Activated naive CD8-positive, alpha-beta T cell treated with anti-CD3 and anti-CD28 coated beads, Interleukin-2, amount 10 ng/mL, durations not matched to agents 7 days and 5 days (primary cell): ENCODE measurements at regions not wholly inside any gene's neighbourhood (a gene's known extent, or its start where the extent isn't known, plus 50 kb on each side); places are given as distances from the start of the nearest gene placed in this dataset.

Experiments used
- ATAC-seq: fragments of 150-1000 bp; cut with Tn5 transposase; one replicate; pipeline ENCODE4 v1.10.0; 2021; ENCODE audit warnings: low read depth, moderate library complexity
- POLR2A ChIA-PET: fragments of 350-600 bp; sonication (Branson Sonifier 250); formaldehyde crosslinking; loops from one replicate; lab custom pipeline; 2021; ENCODE audit warnings: antibody characterized with exemption; lab: Charles Lee
- DNase-seq: peaks from one replicate; pipeline ENCODE4 v3.0.0; 2021
- H3K27ac Mint-ChIP-seq: one replicate; pipeline ENCODE4 v1.8.0; 2022; ENCODE audit warnings: mild to moderate bottlenecking, mixed read lengths
- H3K27me3 Mint-ChIP-seq: one replicate; pipeline ENCODE4 v1.8.0; 2022; ENCODE audit warnings: mild to moderate bottlenecking, moderate library complexity, mixed read lengths
- H3K36me3 Mint-ChIP-seq: one replicate; pipeline ENCODE4 v1.8.0; 2021; ENCODE audit warnings: mild to moderate bottlenecking, mixed read lengths
- H3K4me1 Mint-ChIP-seq: one replicate; pipeline ENCODE4 v1.8.0; 2021; ENCODE audit warnings: mixed read lengths
- H3K4me3 Mint-ChIP-seq: one replicate; pipeline ENCODE4 v1.8.0; 2022; ENCODE audit warnings: mild to moderate bottlenecking, moderate library complexity, mixed read lengths
- H3K9me3 Mint-ChIP-seq: one replicate; pipeline ENCODE4 v1.8.0; 2021; ENCODE audit warnings: mixed read lengths

DNA sequence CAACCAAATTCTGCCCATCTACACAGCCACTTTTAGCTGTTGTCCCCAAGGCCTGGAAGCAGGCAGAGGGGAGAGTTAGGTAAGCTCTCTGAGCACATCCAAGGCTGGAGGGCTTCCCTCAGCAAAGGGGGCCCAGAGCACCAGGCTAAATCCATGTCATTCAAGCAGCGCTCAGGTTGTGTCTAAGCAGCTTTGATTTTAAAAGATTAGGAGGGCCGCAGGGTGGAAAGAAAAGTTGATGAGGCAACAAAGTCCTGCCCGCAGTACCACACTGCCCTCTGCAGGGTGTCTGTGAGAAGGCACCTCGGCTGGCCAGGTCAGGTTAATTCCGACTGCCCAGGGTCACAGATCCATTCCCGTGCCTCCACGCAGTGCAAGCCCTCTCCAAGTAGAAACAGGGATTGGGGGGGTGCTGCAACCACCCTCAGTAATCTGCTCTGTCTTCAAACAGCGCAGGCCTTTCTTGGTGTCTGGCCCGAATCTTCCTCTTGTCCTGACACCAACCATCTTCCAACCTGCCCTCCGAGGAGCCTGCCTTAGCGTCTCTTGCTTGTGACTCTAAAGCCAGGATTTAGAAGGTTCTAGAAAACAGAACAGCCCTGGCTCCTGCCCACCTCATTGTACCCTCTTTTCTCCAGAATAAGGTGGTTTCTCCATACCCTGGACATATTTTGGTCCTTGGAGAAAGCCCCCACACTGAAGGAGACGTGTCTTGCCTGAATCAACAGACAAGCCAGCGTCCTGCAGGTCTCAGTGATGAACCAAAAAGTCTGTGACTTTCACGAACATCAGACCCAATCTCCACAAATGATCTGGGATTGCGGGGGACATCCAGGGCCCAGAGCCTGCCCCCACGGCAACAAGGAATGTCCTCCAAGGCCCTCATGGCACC, 289.2 kb downstream of the TNS1 start:
- POLR2A ChIA-PET: interaction anchor here (1.4 kb wide), 1 partner anchor 63 kb away, joined by 4 read pairs; no protein-coding TSS in a partner anchor
- Mint-ChIP-seq H3K4me1 (peaks cover 2% of the 10 kb centered on the region), H3K4me3 (no peak overlapping the region), H3K9me3 (no peaks in the 10 kb centered on the region), H3K27me3 (peaks cover 3% of the 10 kb centered on the region), H3K36me3 (peaks cover 1% of the 10 kb centered on the region), H3K27ac (no peak overlapping the region)
- DNase-seq (peak; percentile 81), ATAC-seq (peak; percentile 72)

DNA sequence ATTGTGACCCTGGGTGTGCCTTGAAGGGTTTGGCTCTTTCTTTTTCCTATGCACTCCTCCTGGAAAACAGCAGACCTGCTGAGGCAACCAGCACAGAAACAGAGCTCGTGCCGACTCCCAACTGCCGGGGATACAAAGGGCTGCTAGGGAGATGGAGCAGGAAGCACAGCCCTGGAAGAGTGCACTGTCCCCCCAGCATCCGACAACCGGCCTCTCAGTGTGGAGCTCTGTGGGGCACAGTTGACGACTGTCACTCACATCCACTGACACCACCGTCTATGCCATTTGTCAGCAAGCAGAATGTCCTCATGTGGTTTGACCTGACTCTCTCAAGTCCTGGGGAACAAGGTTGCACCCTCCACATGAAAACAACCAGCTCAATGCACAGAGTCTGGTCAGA, 290.4 kb downstream of the TNS1 start:
- Mint-ChIP-seq H3K9me3 (no peaks in the 10 kb centered on the region), H3K36me3 (peaks cover 1% of the 10 kb centered on the region), H3K4me3 (no peak overlapping the region), H3K27ac (no peak overlapping the region), H3K4me1 (peaks cover 2% of the 10 kb centered on the region), H3K27me3 (peaks cover 3% of the 10 kb centered on the region)
- ATAC-seq (no peak), DNase-seq (no peak)
- POLR2A ChIA-PET: interaction anchor here (1.4 kb wide), 1 partner anchor 62 kb away, joined by 4 read pairs; no protein-coding TSS in a partner anchor

DNA sequence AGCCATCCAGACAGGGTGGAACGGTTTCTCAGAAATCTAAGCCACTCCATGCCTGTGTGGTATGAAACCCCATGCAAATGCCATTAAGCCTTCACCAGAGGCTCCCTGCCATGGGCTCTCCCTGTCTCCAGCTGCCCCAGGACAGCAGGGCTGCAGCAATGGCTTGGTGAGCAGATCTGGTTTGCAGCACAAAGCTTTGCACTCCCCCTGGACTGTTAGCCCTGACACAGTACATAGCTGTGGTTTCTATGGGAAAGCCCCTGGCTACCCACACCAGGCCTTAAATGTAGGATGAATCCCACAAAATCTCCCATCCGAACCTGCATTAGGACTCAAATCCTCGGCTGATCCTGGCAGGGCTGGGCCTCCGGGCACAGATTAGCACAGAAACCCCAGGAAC, 291.6 kb downstream of the TNS1 start:
- POLR2A ChIA-PET: no interaction called here
- H3K9me3 Mint-ChIP-seq: no peaks in the 10 kb centered on the region
- no peak for ATAC-seq
- no peaks in the 10 kb centered on the region for H3K36me3 Mint-ChIP-seq
- no peak overlapping the region for H3K4me3 Mint-ChIP-seq
- no peak for DNase-seq
- peaks cover 3% of the 10 kb centered on the region for H3K27me3 Mint-ChIP-seq
- H3K4me1 Mint-ChIP-seq: peaks cover 2% of the 10 kb centered on the region
- no peak overlapping the region for H3K27ac Mint-ChIP-seq

DNA sequence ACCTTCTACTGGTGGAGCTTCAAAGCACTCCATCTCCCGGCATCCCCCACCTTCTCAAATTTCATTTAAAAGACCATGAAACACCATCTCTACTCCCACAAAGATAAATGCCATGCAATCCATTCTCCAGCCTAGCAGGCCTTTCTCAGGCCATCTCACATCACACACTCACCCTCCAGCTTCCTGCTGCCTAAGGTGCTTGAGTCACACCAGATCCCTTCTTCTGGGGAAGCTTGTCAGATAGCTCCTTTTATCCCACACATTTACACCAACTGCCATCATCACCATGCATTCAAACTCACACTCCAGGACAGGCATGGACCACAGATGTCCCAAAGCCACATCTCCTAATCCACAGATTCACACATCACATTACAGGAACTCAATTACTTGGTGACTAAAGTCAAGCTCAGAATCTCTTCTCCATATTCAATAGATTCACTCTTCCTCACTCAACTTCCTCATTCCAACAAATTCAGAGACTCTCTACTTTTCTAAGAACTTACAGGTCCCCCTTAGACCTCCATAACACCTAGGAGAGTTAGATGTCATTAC, 292.5 kb downstream of the TNS1 start:
- H3K27me3 Mint-ChIP-seq: no peaks in the 10 kb centered on the region
- DNase-seq (no peak), ATAC-seq (no peak)
- POLR2A ChIA-PET: no interaction called here
- H3K4me1 Mint-ChIP-seq: peaks cover 2% of the 10 kb centered on the region
- no peak overlapping the region for H3K27ac Mint-ChIP-seq
- H3K9me3 Mint-ChIP-seq: no peaks in the 10 kb centered on the region
- H3K36me3 Mint-ChIP-seq: no peaks in the 10 kb centered on the region
- no peak overlapping the region for H3K4me3 Mint-ChIP-seq

DNA sequence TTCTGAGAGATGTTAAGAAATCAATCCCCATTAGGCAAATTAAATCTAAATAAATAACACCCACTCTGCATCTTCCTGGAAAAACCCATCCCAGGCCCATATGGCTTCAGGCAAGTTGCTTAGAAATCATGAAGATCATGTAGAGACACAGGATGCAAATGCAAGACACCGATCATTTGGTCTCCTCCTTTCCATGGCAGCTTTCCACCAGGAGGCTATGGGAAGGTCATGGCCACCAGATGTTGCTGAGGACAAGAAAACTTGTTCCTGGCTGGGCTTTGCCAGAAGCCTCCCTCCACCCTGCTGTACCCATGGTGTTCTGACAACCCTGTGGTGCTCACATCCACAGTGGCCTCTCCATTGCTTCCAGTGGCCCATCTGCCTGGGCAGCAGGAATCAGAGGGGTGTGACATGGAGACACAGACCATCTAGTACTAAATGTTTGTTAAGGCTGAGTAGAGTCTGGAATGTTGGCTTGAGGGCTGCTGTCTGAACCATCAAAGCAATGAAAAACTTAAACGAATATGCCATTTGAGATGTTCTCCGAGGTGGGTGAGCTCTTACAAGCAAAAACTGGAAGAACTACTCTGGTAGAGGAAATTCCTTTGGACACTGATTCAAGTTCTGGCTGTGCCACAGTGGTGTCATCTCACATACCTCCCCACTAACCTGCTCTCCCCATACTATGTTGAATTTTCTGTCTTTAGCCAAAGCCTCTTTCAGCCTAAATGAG, 293.2 kb downstream of the TNS1 start:
- H3K27me3 Mint-ChIP-seq: no peaks in the 10 kb centered on the region
- no peak for ATAC-seq
- peaks cover 2% of the 10 kb centered on the region for H3K4me1 Mint-ChIP-seq
- H3K36me3 Mint-ChIP-seq: no peaks in the 10 kb centered on the region
- no peak overlapping the region for H3K27ac Mint-ChIP-seq
- H3K4me3 Mint-ChIP-seq: no peak overlapping the region
- peaks cover 3% of the 10 kb centered on the region for H3K9me3 Mint-ChIP-seq
- POLR2A ChIA-PET: no interaction called here
- DNase-seq: no peak

DNA sequence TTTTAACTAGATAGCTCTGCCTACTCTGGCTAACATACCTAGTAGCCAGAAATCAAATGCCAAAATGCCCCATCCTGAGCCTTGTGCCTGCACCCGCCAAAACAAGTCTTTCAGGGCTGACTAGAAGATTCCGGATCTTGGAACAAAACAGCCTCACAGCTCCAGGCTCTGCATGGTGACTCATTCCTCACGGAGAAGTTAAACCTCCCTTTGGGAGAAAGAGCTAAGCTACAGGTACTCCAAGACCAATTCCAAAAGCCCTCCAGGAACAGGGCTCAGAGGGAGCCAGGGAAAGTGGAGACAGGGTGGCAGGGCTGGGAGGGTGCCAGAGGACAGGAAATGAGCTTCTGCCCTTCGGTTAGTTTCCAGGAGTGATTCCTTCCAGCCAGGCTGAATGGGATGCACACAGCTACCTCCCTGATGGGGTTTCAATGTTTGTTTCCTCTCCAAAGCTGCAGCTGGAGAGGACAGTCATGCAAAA, 295.6 kb downstream of the TNS1 start:
- Mint-ChIP-seq H3K27ac (no peak overlapping the region), H3K27me3 (no peaks in the 10 kb centered on the region), H3K36me3 (no peaks in the 10 kb centered on the region), H3K4me1 (peaks cover 2% of the 10 kb centered on the region), H3K9me3 (peaks cover 3% of the 10 kb centered on the region), H3K4me3 (no peak overlapping the region)
- POLR2A ChIA-PET: no interaction called here
- DNase-seq: no peak
- ATAC-seq: no peak

DNA sequence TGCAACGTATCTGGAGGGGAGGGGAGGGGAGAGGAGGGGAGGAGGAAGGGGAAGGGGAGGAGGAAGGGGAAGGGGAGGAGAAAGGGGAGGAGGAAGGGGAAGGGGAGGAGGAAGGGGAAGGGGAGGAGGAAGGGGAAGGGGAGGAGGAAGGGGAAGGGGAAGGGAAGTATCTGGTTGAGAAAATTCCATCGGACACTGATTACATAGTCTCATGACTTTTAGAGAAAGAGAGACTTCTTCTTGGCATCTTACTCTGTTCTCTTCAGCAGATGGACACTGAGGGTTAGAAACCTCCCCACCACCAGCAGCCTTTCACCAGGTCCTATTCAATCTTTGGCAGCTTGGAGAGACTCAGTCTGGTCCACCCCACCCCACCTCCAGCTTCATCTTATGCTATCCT, 296.3 kb downstream of the TNS1 start:
- Mint-ChIP-seq H3K9me3 (peaks cover 3% of the 10 kb centered on the region), H3K27ac (no peak overlapping the region), H3K36me3 (no peaks in the 10 kb centered on the region), H3K27me3 (no peaks in the 10 kb centered on the region), H3K4me1 (peaks cover 2% of the 10 kb centered on the region), H3K4me3 (no peak overlapping the region)
- no peak for ATAC-seq
- POLR2A ChIA-PET: no interaction called here
- DNase-seq: no peak

DNA sequence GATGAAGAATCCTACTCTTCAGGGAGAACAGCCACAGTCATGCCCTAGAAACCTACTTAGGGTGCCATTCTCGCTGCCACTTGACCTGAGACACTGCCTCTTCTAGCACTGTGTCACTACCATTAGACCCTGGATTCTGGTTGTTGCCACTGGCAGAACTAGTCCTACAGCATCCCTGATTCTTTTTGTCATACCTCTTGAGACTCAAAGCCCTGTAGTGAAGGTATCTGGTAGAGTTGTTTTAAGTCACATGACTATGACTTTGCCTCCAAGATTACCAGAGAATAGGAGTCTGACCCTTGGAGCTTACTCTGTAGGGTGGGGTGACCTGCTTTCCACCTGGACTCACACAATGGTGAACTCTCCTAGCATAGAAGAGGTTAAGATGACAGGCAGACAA, 296.7 kb downstream of the TNS1 start:
- no peaks in the 10 kb centered on the region for H3K36me3 Mint-ChIP-seq
- H3K27me3 Mint-ChIP-seq: no peaks in the 10 kb centered on the region
- ATAC-seq (no peak), DNase-seq (no peak)
- POLR2A ChIA-PET: no interaction called here
- no peak overlapping the region for H3K27ac Mint-ChIP-seq
- no peak overlapping the region for H3K4me3 Mint-ChIP-seq
- H3K4me1 Mint-ChIP-seq: peaks cover 1% of the 10 kb centered on the region
- H3K9me3 Mint-ChIP-seq: peaks cover 3% of the 10 kb centered on the region

DNA sequence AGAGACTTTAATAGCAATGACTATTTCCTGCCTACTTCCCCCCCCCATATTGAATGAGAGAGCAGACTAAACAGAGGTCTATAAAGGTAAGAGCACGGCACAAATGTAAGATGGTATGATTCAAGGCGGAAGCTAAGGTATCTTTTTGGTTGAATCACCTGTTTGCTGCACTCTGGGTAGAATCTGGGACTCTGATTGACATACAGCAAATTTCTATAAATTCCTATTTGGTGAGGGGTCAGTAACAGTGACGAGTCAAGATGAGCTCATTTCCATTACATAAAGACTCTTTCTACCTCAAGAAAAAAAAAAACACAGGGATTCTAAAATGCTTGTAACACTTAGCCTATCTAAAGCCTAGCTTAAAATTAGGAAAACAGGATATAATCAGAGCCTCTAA, 297.3 kb downstream of the TNS1 start:
- POLR2A ChIA-PET: no interaction called here
- Mint-ChIP-seq H3K36me3 (no peaks in the 10 kb centered on the region), H3K27me3 (no peaks in the 10 kb centered on the region), H3K27ac (no peak overlapping the region), H3K4me1 (no peaks in the 10 kb centered on the region), H3K4me3 (no peak overlapping the region), H3K9me3 (peaks cover 3% of the 10 kb centered on the region)
- DNase-seq (no peak), ATAC-seq (no peak)

DNA sequence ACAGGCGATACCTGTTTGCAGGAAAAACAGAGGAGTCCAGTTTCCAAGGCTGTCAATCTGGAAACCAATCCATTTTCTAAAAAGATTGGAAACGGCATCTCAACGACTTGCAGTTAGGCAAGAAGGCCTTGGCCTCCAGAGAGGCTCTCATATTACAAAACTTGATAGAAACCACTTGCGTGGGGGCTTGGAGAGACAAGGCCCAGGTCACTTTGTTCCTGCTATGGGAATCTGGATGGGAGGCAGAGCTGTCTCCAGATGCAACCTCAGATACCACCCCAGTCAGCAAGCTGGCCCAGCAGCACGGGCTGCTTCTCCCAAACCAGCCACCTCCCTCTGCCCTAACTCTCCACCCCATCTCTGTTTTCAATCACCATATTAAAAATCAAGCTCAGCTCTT, 298.8 kb downstream of the TNS1 start:
- POLR2A ChIA-PET: interaction anchor here (0.6 kb wide), 1 partner anchor 438 kb away, joined by 3 read pairs; no protein-coding TSS in a partner anchor
- Mint-ChIP-seq H3K4me3 (no peak overlapping the region), H3K9me3 (peaks cover 3% of the 10 kb centered on the region), H3K27me3 (no peaks in the 10 kb centered on the region), H3K4me1 (no peaks in the 10 kb centered on the region), H3K36me3 (no peaks in the 10 kb centered on the region), H3K27ac (no peak overlapping the region)
- DNase-seq: no peak
- no peak for ATAC-seq

DNA sequence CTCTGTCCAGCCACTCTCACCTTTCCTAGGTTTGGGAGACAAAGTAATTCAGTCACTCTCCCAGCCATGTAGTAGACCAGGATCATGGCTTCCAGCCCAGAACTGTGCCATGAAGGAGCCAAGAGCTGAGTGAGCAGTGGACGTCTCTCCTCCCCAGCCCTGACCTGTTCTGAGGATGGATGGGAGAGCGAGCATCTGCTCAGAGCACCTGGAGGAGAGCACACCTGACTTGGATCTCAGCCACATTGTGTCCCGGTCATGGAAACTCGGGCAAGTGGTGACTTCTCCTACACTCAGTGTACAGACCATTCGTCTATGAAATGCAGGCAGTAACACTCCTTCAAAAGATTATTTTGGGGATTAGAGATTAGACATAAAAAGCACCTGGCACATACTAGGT, 299.7 kb downstream of the TNS1 start:
- H3K27ac Mint-ChIP-seq: no peak overlapping the region
- peaks cover 3% of the 10 kb centered on the region for H3K9me3 Mint-ChIP-seq
- H3K4me1 Mint-ChIP-seq: no peaks in the 10 kb centered on the region
- H3K27me3 Mint-ChIP-seq: no peaks in the 10 kb centered on the region
- no peak for ATAC-seq
- H3K36me3 Mint-ChIP-seq: no peaks in the 10 kb centered on the region
- DNase-seq: no peak
- no peak overlapping the region for H3K4me3 Mint-ChIP-seq
- POLR2A ChIA-PET: interaction anchor here (0.6 kb wide), 1 partner anchor 437 kb away, joined by 3 read pairs; no protein-coding TSS in a partner anchor

DNA sequence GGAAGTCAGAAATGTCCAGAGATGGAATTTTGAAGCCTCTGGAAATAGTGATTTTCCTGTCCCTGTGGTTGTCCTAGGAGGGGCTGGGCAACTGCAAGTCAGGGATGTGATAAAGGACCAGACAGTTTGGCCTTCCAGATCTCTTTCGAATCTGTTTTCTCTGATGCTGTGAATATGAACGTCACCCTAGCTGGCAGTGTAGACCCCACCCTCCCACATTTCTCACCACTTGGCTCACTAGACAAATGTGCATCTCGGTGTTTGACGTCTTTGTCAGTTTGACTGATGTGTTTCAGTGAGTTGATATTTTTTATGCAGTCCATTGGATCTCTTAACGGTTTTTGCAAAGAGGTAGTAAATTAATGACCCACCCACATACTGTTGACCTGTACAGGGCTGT, 301.2 kb downstream of the TNS1 start:
- no peaks in the 10 kb centered on the region for H3K27me3 Mint-ChIP-seq
- no peaks in the 10 kb centered on the region for H3K4me1 Mint-ChIP-seq
- H3K27ac Mint-ChIP-seq: no peak overlapping the region
- ATAC-seq (no peak), DNase-seq (no peak)
- peaks cover 2% of the 10 kb centered on the region for H3K36me3 Mint-ChIP-seq
- no peak overlapping the region for H3K4me3 Mint-ChIP-seq
- peaks cover 3% of the 10 kb centered on the region for H3K9me3 Mint-ChIP-seq
- POLR2A ChIA-PET: no interaction called here

DNA sequence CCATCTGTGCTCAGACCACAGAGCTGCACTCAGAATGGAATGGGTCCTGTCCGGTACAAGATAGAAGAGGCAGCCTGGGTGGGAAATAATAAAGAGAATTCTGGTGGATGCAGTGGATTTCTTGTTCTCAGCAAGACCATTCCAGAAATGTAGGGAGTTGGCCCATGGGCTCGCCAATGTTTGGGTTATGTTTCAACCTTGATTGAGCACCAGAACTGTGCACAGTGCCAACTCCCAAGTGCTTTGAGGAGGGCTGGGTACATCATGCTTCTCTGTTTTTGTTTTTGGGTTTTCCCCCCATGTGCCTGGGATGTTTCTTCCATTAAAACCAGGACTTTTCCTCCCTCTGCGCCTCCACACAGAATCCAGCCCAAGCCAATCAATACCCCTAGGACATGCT, 304.1 kb downstream of the TNS1 start:
- ATAC-seq (no peak), DNase-seq (no peak)
- Mint-ChIP-seq H3K27ac (no peak overlapping the region), H3K36me3 (peaks cover 8% of the 10 kb centered on the region), H3K4me1 (peaks cover 5% of the 10 kb centered on the region), H3K4me3 (no peak overlapping the region), H3K27me3 (no peaks in the 10 kb centered on the region), H3K9me3 (peaks cover 2% of the 10 kb centered on the region)
- POLR2A ChIA-PET: no interaction called here
